ENCODE measurements at regions not wholly inside any gene's neighbourhood (a gene's known extent, or its start where the extent isn't known, plus 50 kb on each side); places are given as distances from the start of the nearest gene placed in this dataset.
A peak's percentile ranks its signal among the peaks of the same experiment; 100 is the strongest.

DNA sequence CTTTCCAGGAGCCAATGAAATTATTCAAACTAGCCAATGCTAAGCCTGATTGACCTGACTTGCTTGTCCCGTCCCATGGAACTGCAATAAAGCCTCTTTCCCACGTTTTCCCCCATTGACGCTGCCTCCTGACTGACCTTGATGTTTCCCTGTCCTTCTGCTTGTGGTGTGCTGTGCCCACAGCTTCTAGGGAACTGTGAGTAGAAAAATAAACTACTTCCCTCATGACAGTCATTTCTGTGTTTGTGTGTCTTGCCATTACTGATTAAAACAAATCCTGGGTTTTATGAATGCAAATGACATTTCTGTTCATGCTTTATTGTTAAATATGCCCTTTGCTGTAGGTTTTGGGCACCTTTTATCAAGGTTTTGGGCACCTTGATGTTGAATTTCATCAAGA, 91.3 kb upstream of the ABI1 start:
- Histone ChIP-seq H3K9me3 (replicated peaks in 1 of 2; ENCODE audit: control insufficient read depth in 1 of 2, insufficient read depth in 1 of 2, low read length in 2 of 2) (peaks cover 0 to 8% of the 10 kb centered on the region in 2 donors), H3K4me2 (replicated peaks; ENCODE audit: extremely low read depth, low read length, poor library complexity, severe bottlenecking) (no peak overlapping the region), H3K36me3 (replicated peaks in 1 of 2; ENCODE audit: control insufficient read depth in 1 of 2, insufficient read depth in 2 of 2, low read length in 2 of 2) (no peaks in the 10 kb centered on the region), H2AFZ (ENCODE audit: insufficient read depth, low read depth, low read length, poor library complexity, severe bottlenecking) (no peak overlapping the region), H3K4me1 (ENCODE audit: control insufficient read depth in 1 of 2, insufficient read depth in 2 of 2, low read length in 2 of 2) (no peaks in the 10 kb centered on the region), H3K4me3 (replicated peaks in 1 of 3; ENCODE audit: low read depth in 2 of 3, low read length in 3 of 3) (no peak overlapping the region), H3K79me2 (ENCODE audit: insufficient read depth, low read length) (no peaks in the 10 kb centered on the region), H3K27ac (ENCODE audit: low read depth in 1 of 2, low read length in 2 of 2) (no peak overlapping the region), H4K20me1 (ENCODE audit: insufficient read depth, low read length) (no peaks in the 10 kb centered on the region), H3K27me3 (ENCODE audit: control insufficient read depth in 2 of 2, insufficient read depth in 2 of 2, low read length in 2 of 2) (peaks cover 0 to 2% of the 10 kb centered on the region in 2 donors), H3K9ac (ENCODE audit: insufficient read depth, low read length, poor library complexity, severe bottlenecking) (no peak overlapping the region)
- H3K9me3 Mint-ChIP-seq: peaks cover 6 to 9% (median 9%) of the 10 kb centered on the region in 7 donors
- TF ChIP-seq CTCF (IDR thresholded peaks at IDR 0.05): no peak
- peaks cover 0 to 7% (median 2%) of the 10 kb centered on the region in 3 donors for H3K27me3 Mint-ChIP-seq (ENCODE audit: low read depth in 3 of 3)
- WGBS (ENCODE audit: insufficient coverage): no CpG with 5 or more reads among the region's 3 CpGs
- no peak for DNase-seq
- peak overlapping the region in 4 of 7 donors; percentile 6 to 67 (median 40) for H3K27ac Mint-ChIP-seq
- intact Hi-C loops (cut with micrococcal nuclease): no loop called here
- no peak overlapping the region for H3K4me3 Mint-ChIP-seq
- peaks cover 10% of the 10 kb centered on the region for H3K4me1 Mint-ChIP-seq
- H3K36me3 Mint-ChIP-seq: no peaks in the 10 kb centered on the region

- intact Hi-C loops (cut with micrococcal nuclease): no loop called here
These were observed 90.9 kb upstream of the ABI1 start for GRCh38 chr10:26951650-26952049.

More at GRCh38 chr10:26951650-26952049, 90.9 kb upstream of the ABI1 start:
- no peak for TF ChIP-seq CTCF (IDR thresholded peaks at IDR 0.05)
- Histone ChIP-seq H3K9ac (ENCODE audit: insufficient read depth, low read length, poor library complexity, severe bottlenecking) (no peak overlapping the region), H3K9me3 (replicated peaks in 1 of 2; ENCODE audit: control insufficient read depth in 1 of 2, insufficient read depth in 1 of 2, low read length in 2 of 2) (peaks cover 0 to 8% of the 10 kb centered on the region in 2 donors), H3K79me2 (ENCODE audit: insufficient read depth, low read length) (no peaks in the 10 kb centered on the region), H3K27me3 (ENCODE audit: control insufficient read depth in 2 of 2, insufficient read depth in 2 of 2, low read length in 2 of 2) (peaks cover 0 to 2% of the 10 kb centered on the region in 2 donors), H3K36me3 (replicated peaks in 1 of 2; ENCODE audit: control insufficient read depth in 1 of 2, insufficient read depth in 2 of 2, low read length in 2 of 2) (no peaks in the 10 kb centered on the region), H2AFZ (ENCODE audit: insufficient read depth, low read depth, low read length, poor library complexity, severe bottlenecking) (no peak overlapping the region), H3K4me2 (replicated peaks; ENCODE audit: extremely low read depth, low read length, poor library complexity, severe bottlenecking) (no peak overlapping the region), H3K27ac (ENCODE audit: low read depth in 1 of 2, low read length in 2 of 2) (no peak overlapping the region), H4K20me1 (ENCODE audit: insufficient read depth, low read length) (no peaks in the 10 kb centered on the region), H3K4me1 (ENCODE audit: control insufficient read depth in 1 of 2, insufficient read depth in 2 of 2, low read length in 2 of 2) (no peaks in the 10 kb centered on the region), H3K4me3 (replicated peaks in 1 of 3; ENCODE audit: low read depth in 2 of 3, low read length in 3 of 3) (no peak overlapping the region)
- H3K36me3 Mint-ChIP-seq: no peaks in the 10 kb centered on the region
- no peak overlapping the region for H3K4me3 Mint-ChIP-seq
- DNase-seq: no peak
- peaks cover 10% of the 10 kb centered on the region for H3K4me1 Mint-ChIP-seq
- H3K27ac Mint-ChIP-seq: peak overlapping the region in 4 of 7 donors; percentile 6 to 67 (median 40)
- H3K9me3 Mint-ChIP-seq: peaks cover 6 to 10% (median 9%) of the 10 kb centered on the region in 7 donors
- peaks cover 0 to 9% (median 3%) of the 10 kb centered on the region in 3 donors for H3K27me3 Mint-ChIP-seq (ENCODE audit: low read depth in 3 of 3)
- WGBS (ENCODE audit: insufficient coverage): no CpG with 5 or more reads among the region's 1 CpG

All from CD14-positive monocyte (primary cell).